HCT116 (cell line): ENCODE measurements at regions not wholly inside any gene's neighbourhood (a gene's known extent, or its start where the extent isn't known, plus 50 kb on each side); places are given as distances from the start of the nearest gene placed in this dataset.

Source experiments
- ATAC-seq: fragments of 200-7000 bp; cut with Tn5 transposase; 2 replicates; pipeline ENCODE4 v1.9.1; 2020; ENCODE audit warnings: mild to moderate bottlenecking, moderate library complexity
- BruUV-seq: library from RNA; stranded (reverse); fragments of 400-500 nt; replicated peaks from 2 replicates; lab custom pipeline; 2021; lab: Mats Ljungman, UMichigan
- CTCF ChIA-PET: fragments of 300-600 bp; sonication (Branson Sonifier 250); formaldehyde crosslinking; loops from one replicate; lab custom pipeline; 2021; ENCODE audit warnings: antibody characterized with exemption; lab: Charles Lee
- POLR2A ChIA-PET: fragments of 300-600, 350-600 bp; sonication (Branson Sonifier 250); formaldehyde crosslinking; loops from one replicate; lab custom pipeline; 2021; ENCODE audit warnings: antibody characterized with exemption; lab: Charles Lee
- RAD21 ChIA-PET, 2 experiments: fragments of 300-600 bp; sonication (Branson Sonifier 250); formaldehyde crosslinking; loops; one replicate each; lab custom pipeline; 2023; ENCODE audit warnings: low total read pairs in 2 of 2; ENCODE audit not compliant: uncharacterized antibody in 2 of 2, unreplicated experiment in 2 of 2, low non-redundant PET in 1 of 2; lab: Charles Lee
- DNase-seq: peaks from one replicate; pipeline ENCODE4 v3.0.0-alpha.2; 2010; ENCODE audit warnings: low read depth, low spot score
- H2AFZ ChIP-seq: fragments of 200-600 bp; shearing (Covaris generic), sonication (generic); 2 replicates; pipeline ENCODE4 v1.6.1; 2017; ENCODE audit warnings: low read depth, mixed run types, mixed read lengths, antibody characterized with exemption, low read length; ENCODE audit not compliant: poor library complexity, severe bottlenecking
- H3K27ac ChIP-seq: 2 replicates; pipeline ENCODE4 v1.5.1; 2012; ENCODE audit warnings: low read depth, low read length
- H3K27me3 ChIP-seq: fragments of 200-600 bp; sonication (generic); 2 replicates; pipeline ENCODE4 v1.6.1; 2016; ENCODE audit warnings: mixed run types, low read length, mixed read lengths; ENCODE audit not compliant: insufficient read depth
- H3K36me3 ChIP-seq, 2 experiments: fragments of 200-500 bp in 1 of 2; fragments of 200-600 bp in 1 of 2; sonication (Bioruptor generic) in 1 of 2; sonication (generic) in 1 of 2; 2 replicates each; pipeline versions ENCODE4 v1.5.1 to v1.6.1; 2014 to 2016; ENCODE audit warnings: low read length in 2 of 2, inconsistent platforms in 1 of 2, mixed read lengths in 1 of 2, mixed run types in 1 of 2; ENCODE audit not compliant: insufficient read depth in 2 of 2, control insufficient read depth in 1 of 2
- H3K4me1 ChIP-seq, 2 experiments: fragments of 200-600 bp in 1 of 2; sonication (generic) in 1 of 2; 2 replicates each; pipeline versions ENCODE4 v1.5.1 to v1.6.1; 2012 to 2017; ENCODE audit warnings: low read length in 2 of 2, inconsistent platforms in 1 of 2, mild to moderate bottlenecking in 1 of 2, mixed read lengths in 1 of 2, mixed run types in 1 of 2, moderate library complexity in 1 of 2; ENCODE audit not compliant: insufficient read depth in 2 of 2, control insufficient read depth in 1 of 2
- H3K4me2 ChIP-seq: fragments of 200-600 bp; sonication (generic); 2 replicates; pipeline ENCODE4 v1.6.1; 2017; ENCODE audit warnings: mixed run types, low read length, mixed read lengths
- H3K4me3 ChIP-seq, 2 experiments: fragments of 200-600 bp in 1 of 2; sonication (generic) in 1 of 2; replicated peaks in 1 of 2; 2 replicates each; pipeline ENCODE4 v1.5.1; 2011 to 2016; ENCODE audit warnings: low read length in 2 of 2, control low read depth in 1 of 2, low read depth in 1 of 2, mild to moderate bottlenecking in 1 of 2, mixed read lengths in 1 of 2, mixed run types in 1 of 2
- H3K79me2 ChIP-seq: fragments of 200-600 bp; sonication (generic); 2 replicates; pipeline ENCODE4 v1.6.1; 2017; ENCODE audit warnings: mild to moderate bottlenecking, mixed run types, low read length, moderate library complexity, mixed read lengths; ENCODE audit not compliant: insufficient read depth
- H3K9ac ChIP-seq: fragments of 200-600 bp; sonication (generic); 2 replicates; pipeline ENCODE4 v1.6.1; 2016; ENCODE audit warnings: low read length, mixed read lengths
- H3K9me2 ChIP-seq: fragments of 200-600 bp; sonication (generic), shearing (Covaris generic); 2 replicates; pipeline ENCODE4 v1.6.1; 2017; ENCODE audit warnings: mixed run types, mild to moderate bottlenecking, moderate library complexity; ENCODE audit not compliant: insufficient read depth
- H3K9me3 ChIP-seq, 2 experiments: fragments of 200-500 bp in 1 of 2; fragments of 200-600 bp in 1 of 2; sonication (Bioruptor generic) in 1 of 2; sonication (generic) in 1 of 2; 2 replicates each; pipeline ENCODE4 v1.6.1; 2014 to 2017; ENCODE audit warnings: low read length in 2 of 2, mixed read lengths in 2 of 2, inconsistent platforms in 1 of 2, low read depth in 1 of 2, mild to moderate bottlenecking in 1 of 2, mixed run types in 1 of 2, moderate library complexity in 1 of 2; ENCODE audit not compliant: control insufficient read depth in 1 of 2, insufficient read depth in 1 of 2
- H4K20me1 ChIP-seq: fragments of 200-600 bp; sonication (generic), shearing (Covaris generic); 2 replicates; pipeline ENCODE4 v1.6.1; 2017; ENCODE audit warnings: mixed run types, mild to moderate bottlenecking, moderate library complexity; ENCODE audit not compliant: insufficient read depth
- CBX3 ChIP-seq: IDR thresholded peaks from 2 replicates; pipeline ENCODE4 v1.6.1; 2012; ENCODE audit warnings: low read depth
- CEBPB ChIP-seq: IDR thresholded peaks from 2 replicates; pipeline ENCODE4 v1.6.1; 2012; ENCODE audit warnings: low read depth
- CTCF ChIP-seq, 3 experiments: fragments of 200-600 bp in 1 of 3; sonication (generic) in 1 of 3; IDR thresholded peaks in 2 of 3; conservative IDR thresholded peaks in 1 of 3; 2 replicates each; pipeline ENCODE4 v1.5.1; 2012 to 2017; ENCODE audit warnings: low read depth in 2 of 3, low read length in 2 of 3, antibody characterized with exemption in 1 of 3, borderline replicate concordance in 1 of 3, control low read depth in 1 of 3, mild to moderate bottlenecking in 1 of 3, mixed read lengths in 1 of 3, mixed run types in 1 of 3, moderate library complexity in 1 of 3; ENCODE audit not compliant: insufficient read depth in 1 of 3
- EGR1 ChIP-seq: IDR thresholded peaks from 2 replicates; pipeline ENCODE4 v1.6.1; 2012; ENCODE audit warnings: low read depth
- EZH2phosphoT487 ChIP-seq: fragments of 200-600 bp; IDR thresholded peaks from 2 replicates; pipeline ENCODE4 v1.6.1; 2018; ENCODE audit warnings: antibody characterized with exemption, borderline replicate concordance
- JUND ChIP-seq: IDR thresholded peaks from 2 replicates; pipeline ENCODE4 v1.6.1; 2012
- POLR2AphosphoS5 ChIP-seq: IDR thresholded peaks from 2 replicates; pipeline ENCODE4 v1.6.1; 2011; ENCODE audit warnings: mild to moderate bottlenecking, low read depth, low read length, moderate library complexity
- RAD21 ChIP-seq: IDR thresholded peaks from 2 replicates; pipeline ENCODE4 v1.6.1; 2012; ENCODE audit warnings: low read depth, mild to moderate bottlenecking
- SIN3A ChIP-seq: IDR thresholded peaks from 2 replicates; pipeline ENCODE4 v1.6.1; 2012; ENCODE audit warnings: low read depth
- SRF ChIP-seq: IDR thresholded peaks from 2 replicates; pipeline ENCODE4 v1.6.1; 2012; ENCODE audit warnings: low read depth
- YY1 ChIP-seq: IDR thresholded peaks from 2 replicates; pipeline ENCODE4 v1.6.1; 2011; ENCODE audit warnings: low read length, low read depth, moderate library complexity, mild to moderate bottlenecking; ENCODE audit not compliant: insufficient replicate concordance; ENCODE audit errors: extremely low read depth
- ZBTB33 ChIP-seq: IDR thresholded peaks from 2 replicates; pipeline ENCODE4 v1.6.1; 2011; ENCODE audit warnings: mild to moderate bottlenecking, low read length, moderate library complexity; ENCODE audit not compliant: insufficient replicate concordance; ENCODE audit errors: extremely low read depth
- ZNF274 ChIP-seq: fragments of 200-500 bp; sonication (Bioruptor generic); IDR thresholded peaks from 2 replicates; pipeline ENCODE4 v1.6.1; 2014; ENCODE audit warnings: mild to moderate bottlenecking, low read depth, low read length, inconsistent platforms
- intact Hi-C: fragments of 100-400 bp; cut with micrococcal nuclease; formaldehyde crosslinking; loops from 2 replicates; pipeline ENCODE4 v1.10.0; 2022
- TF ChIP-seq, protein P1 (sequence below): IDR thresholded peaks from 2 replicates; pipeline ENCODE4 v1.6.1; 2012
- TF ChIP-seq, protein P2 (sequence below): IDR thresholded peaks from 2 replicates; pipeline ENCODE4 v1.6.1; 2012

DNA sequence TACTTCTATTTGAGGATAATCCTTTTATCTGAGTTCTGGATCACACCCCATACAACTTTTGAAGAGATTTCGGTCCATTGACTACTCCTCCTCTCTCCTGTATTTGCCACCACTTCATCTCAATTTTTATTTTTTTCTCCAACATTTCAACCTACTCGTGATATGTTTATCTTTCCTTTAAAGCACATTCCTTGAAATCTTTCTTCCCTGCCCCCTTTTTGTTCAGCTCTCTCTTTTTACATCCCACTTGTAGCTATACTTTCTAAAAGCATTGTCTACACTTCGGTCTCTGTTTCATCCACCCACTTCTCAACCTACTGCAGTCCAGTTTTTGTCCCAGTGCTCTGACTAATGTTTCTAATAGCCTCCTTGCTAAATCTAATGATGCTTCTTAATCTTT lies 299.4 kb downstream of the PSAT1 start (continued):
- TF ChIP-seq CTCF (IDR thresholded peaks at IDR 0.05 in 2 of 3, conservative IDR thresholded peaks at IDR 0.05 in 1 of 3; ENCODE audit: borderline replicate concordance in 1 of 3, insufficient read depth in 1 of 3, low read depth in 2 of 3, low read length in 2 of 3) (no peak), EGR1 (no peak), RAD21 (no peak)

DNA sequence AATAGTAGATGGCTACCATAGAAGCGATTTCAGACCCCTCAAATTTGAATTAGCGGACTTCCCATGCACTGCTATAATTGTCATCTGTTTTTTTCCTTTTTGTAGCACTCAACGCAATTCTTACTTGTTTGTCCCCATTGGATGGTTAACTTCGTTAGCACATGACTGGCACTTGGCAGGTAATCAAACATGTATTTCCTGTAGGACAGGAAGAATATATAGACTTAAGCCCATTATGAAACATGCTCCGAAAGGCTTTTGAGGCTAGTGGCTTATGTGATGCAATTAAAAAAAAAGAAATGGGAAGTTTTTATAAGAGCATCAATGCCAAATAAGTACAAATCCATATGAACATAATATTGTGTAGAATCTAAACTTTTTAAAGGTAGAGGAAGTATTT lies 301.2 kb downstream of the PSAT1 start:
- H2AFZ ChIP-seq = no peak overlapping the region
- ATAC-seq (no peak), DNase-seq (no peak)
- H3K27me3 ChIP-seq = peaks cover 19% of the 10 kb centered on the region; the same call in 1 of the 2 replicates
- H3K79me2 ChIP-seq = no peaks in the 10 kb centered on the region
- no peaks in the 10 kb centered on the region for H3K4me1 ChIP-seq
- intact Hi-C loops = no loop called here
- ChIA-PET POLR2A (no interaction called here), RAD21 (no interaction called here)
- no peaks in the 10 kb centered on the region for H4K20me1 ChIP-seq
- H3K4me2 ChIP-seq = no peak overlapping the region
- no peaks in the 10 kb centered on the region for H3K36me3 ChIP-seq
- no TSS peak for BruUV-seq
- no peak overlapping the region for H3K4me3 ChIP-seq
- no peaks in the 10 kb centered on the region for H3K9me2 ChIP-seq
- H3K9ac ChIP-seq = no peak overlapping the region
- no peaks in the 10 kb centered on the region for H3K9me3 ChIP-seq
- TF ChIP-seq, protein P1, sequence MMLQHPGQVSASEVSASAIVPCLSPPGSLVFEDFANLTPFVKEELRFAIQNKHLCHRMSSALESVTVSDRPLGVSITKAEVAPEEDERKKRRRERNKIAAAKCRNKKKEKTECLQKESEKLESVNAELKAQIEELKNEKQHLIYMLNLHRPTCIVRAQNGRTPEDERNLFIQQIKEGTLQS = no peak
- TF ChIP-seq JUND = no peak
- no peak for TF ChIP-seq CBX3
- no peak for TF ChIP-seq RAD21
- TF ChIP-seq POLR2AphosphoS5 = no peak
- TF ChIP-seq YY1 = no peak
- no peak for TF ChIP-seq SRF
- TF ChIP-seq EZH2phosphoT487 = no peak
- no peak for TF ChIP-seq CEBPB
- no peak for TF ChIP-seq ZNF274
- TF ChIP-seq SIN3A = no peak
- no peak for TF ChIP-seq ZBTB33
- TF ChIP-seq, protein P2, sequence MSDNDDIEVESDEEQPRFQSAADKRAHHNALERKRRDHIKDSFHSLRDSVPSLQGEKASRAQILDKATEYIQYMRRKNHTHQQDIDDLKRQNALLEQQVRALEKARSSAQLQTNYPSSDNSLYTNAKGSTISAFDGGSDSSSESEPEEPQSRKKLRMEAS = no peak
- TF ChIP-seq, all 23 proteins: peak for 0
- H3K27ac ChIP-seq = no peak overlapping the region
- CTCF ChIA-PET = no interaction called here
